DND-41 (cell line): ENCODE measurements at regions not wholly inside any gene's neighbourhood (a gene's known extent, or its start where the extent isn't known, plus 50 kb on each side); places are given as distances from the start of the nearest gene placed in this dataset.

Source experiments
- ATAC-seq: fragments of 200-7000 bp; cut with Tn5 transposase; 3 replicates; pipeline ENCODE4 v1.9.1; 2021; ENCODE audit warnings: low read depth; ENCODE audit not compliant: insufficient read depth
- DNase-seq: peaks from one replicate; pipeline ENCODE4 v3.0.0-alpha.2; 2020
- H2AFZ ChIP-seq: 2 replicates; pipeline ENCODE4 v1.6.0; 2012; ENCODE audit warnings: low read depth, low read length
- H3K27ac ChIP-seq: 2 replicates; pipeline ENCODE4 v1.5.1; 2012; ENCODE audit warnings: low read length, inconsistent platforms
- H3K27me3 ChIP-seq: fragments of 200-600 bp; sonication (generic); 2 replicates; pipeline ENCODE4 v1.6.0; 2012; ENCODE audit warnings: low read length, mild to moderate bottlenecking, inconsistent platforms; ENCODE audit not compliant: insufficient read depth, poor library complexity
- H3K36me3 ChIP-seq: 2 replicates; pipeline ENCODE4 v1.5.1; 2012; ENCODE audit warnings: low read length, inconsistent platforms; ENCODE audit not compliant: insufficient read depth
- H3K4me1 ChIP-seq: 2 replicates; pipeline ENCODE4 v1.5.1; 2012; ENCODE audit warnings: mild to moderate bottlenecking, low read length; ENCODE audit not compliant: insufficient read depth
- H3K4me2 ChIP-seq: 2 replicates; pipeline ENCODE4 v1.6.0; 2012; ENCODE audit warnings: mild to moderate bottlenecking, moderate library complexity, low read length, inconsistent platforms; ENCODE audit not compliant: insufficient read depth
- H3K4me3 ChIP-seq, 2 experiments: fragments of 200-600 bp in 1 of 2; shearing (Covaris generic) in 1 of 2; 2 replicates each; pipeline ENCODE4 v1.5.1; 2012 to 2016; ENCODE audit warnings: inconsistent platforms in 2 of 2, low read length in 2 of 2, mild to moderate bottlenecking in 2 of 2, low read depth in 1 of 2, moderate library complexity in 1 of 2
- H3K79me2 ChIP-seq: 2 replicates; pipeline ENCODE4 v1.6.0; 2012; ENCODE audit warnings: low read length, inconsistent platforms; ENCODE audit not compliant: insufficient read depth
- H3K9ac ChIP-seq: 2 replicates; pipeline ENCODE4 v1.6.0; 2012; ENCODE audit warnings: low read depth, mild to moderate bottlenecking, inconsistent platforms, low read length, moderate library complexity
- H3K9me3 ChIP-seq: 2 replicates; pipeline ENCODE4 v1.5.1; 2012; ENCODE audit warnings: low read length, moderate library complexity, mild to moderate bottlenecking, inconsistent platforms; ENCODE audit not compliant: insufficient read depth, severe bottlenecking
- H4K20me1 ChIP-seq: 2 replicates; pipeline ENCODE4 v1.6.0; 2012; ENCODE audit warnings: low read length; ENCODE audit not compliant: insufficient read depth
- EZH2 ChIP-seq: IDR thresholded peaks from 3 replicates; pipeline ENCODE4 v1.6.1; 2012; ENCODE audit warnings: borderline replicate concordance, low read depth, mild to moderate bottlenecking, moderate library complexity, low read length, inconsistent platforms; ENCODE audit not compliant: severe bottlenecking
- TF ChIP-seq, protein P1 (sequence below): IDR thresholded peaks from 2 replicates; pipeline ENCODE4 v1.5.1; 2012; ENCODE audit warnings: borderline replicate concordance, low read length, moderate library complexity, mild to moderate bottlenecking; ENCODE audit not compliant: poor library complexity, severe bottlenecking; ENCODE audit errors: extremely low read depth

GRCh38 chr1:177567393-177567792 lies 396.6 kb downstream of the BRINP2 start:
- no peak for DNase-seq
- Histone ChIP-seq H3K4me3 (no peak overlapping the region), H4K20me1 (no peaks in the 10 kb centered on the region), H3K36me3 (no peaks in the 10 kb centered on the region), H3K4me2 (no peak overlapping the region), H3K27ac (no peak overlapping the region), H3K79me2 (no peaks in the 10 kb centered on the region), H2AFZ (no peak overlapping the region), H3K9ac (no peak overlapping the region), H3K27me3 (no peaks in the 10 kb centered on the region), H3K9me3 (no peaks in the 10 kb centered on the region), H3K4me1 (no peaks in the 10 kb centered on the region)
- no peak for TF ChIP-seq EZH2
- TF ChIP-seq, protein P1, sequence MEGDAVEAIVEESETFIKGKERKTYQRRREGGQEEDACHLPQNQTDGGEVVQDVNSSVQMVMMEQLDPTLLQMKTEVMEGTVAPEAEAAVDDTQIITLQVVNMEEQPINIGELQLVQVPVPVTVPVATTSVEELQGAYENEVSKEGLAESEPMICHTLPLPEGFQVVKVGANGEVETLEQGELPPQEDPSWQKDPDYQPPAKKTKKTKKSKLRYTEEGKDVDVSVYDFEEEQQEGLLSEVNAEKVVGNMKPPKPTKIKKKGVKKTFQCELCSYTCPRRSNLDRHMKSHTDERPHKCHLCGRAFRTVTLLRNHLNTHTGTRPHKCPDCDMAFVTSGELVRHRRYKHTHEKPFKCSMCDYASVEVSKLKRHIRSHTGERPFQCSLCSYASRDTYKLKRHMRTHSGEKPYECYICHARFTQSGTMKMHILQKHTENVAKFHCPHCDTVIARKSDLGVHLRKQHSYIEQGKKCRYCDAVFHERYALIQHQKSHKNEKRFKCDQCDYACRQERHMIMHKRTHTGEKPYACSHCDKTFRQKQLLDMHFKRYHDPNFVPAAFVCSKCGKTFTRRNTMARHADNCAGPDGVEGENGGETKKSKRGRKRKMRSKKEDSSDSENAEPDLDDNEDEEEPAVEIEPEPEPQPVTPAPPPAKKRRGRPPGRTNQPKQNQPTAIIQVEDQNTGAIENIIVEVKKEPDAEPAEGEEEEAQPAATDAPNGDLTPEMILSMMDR = no peak
- ATAC-seq = no peak

DNA sequence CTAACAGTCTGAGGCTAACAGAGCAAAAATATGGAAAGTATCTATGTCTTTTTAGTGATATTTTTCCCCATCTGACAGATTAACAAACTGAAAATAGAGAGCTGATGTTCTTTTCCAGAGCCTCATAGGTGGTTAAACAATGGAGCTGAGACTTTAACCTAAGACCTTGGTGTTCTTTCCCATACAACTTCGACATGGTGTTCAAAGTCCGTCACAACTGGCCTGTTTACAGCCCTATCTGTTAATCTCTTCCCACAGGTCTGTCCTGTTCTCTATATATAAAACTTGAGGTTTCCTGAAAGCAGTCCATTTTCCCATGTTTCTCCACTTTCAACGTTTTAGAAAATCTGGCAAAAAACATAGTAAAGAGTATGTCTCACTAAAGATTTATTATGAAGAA lies 395.7 kb downstream of the BRINP2 start:
- H3K4me3 ChIP-seq = no peak overlapping the region
- no peaks in the 10 kb centered on the region for H3K27me3 ChIP-seq
- H3K9me3 ChIP-seq = no peaks in the 10 kb centered on the region
- H3K27ac ChIP-seq = no peak overlapping the region
- TF ChIP-seq, protein P1 = no peak
- TF ChIP-seq EZH2 = no peak
- H3K9ac ChIP-seq = no peak overlapping the region
- no peak overlapping the region for H2AFZ ChIP-seq
- no peak for ATAC-seq
- no peaks in the 10 kb centered on the region for H3K4me1 ChIP-seq
- no peak for DNase-seq
- no peaks in the 10 kb centered on the region for H3K36me3 ChIP-seq
- H4K20me1 ChIP-seq = no peaks in the 10 kb centered on the region
- H3K79me2 ChIP-seq = no peaks in the 10 kb centered on the region
- no peak overlapping the region for H3K4me2 ChIP-seq

DNA sequence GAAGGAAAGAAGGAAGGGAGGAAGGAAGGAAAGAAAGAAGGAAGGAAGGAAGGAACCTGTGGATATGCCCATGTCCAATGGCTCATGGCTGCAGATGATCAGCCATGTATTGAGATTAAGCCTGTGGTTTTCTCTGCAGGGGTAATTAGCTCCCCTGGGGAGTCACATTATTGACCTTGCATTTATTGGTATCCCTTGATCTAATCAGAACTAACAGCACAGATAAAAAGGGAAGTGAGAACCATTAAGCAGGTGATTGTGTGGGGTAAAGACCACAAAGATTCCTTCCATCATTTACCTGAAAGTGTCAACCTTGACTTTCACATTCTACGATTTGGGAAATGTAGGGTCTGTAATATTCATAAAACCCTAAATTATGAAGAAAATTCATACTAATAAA lies 390.7 kb downstream of the BRINP2 start:
- Histone ChIP-seq H3K4me1 (no peaks in the 10 kb centered on the region), H3K27me3 (no peaks in the 10 kb centered on the region), H3K4me2 (no peak overlapping the region), H3K79me2 (no peaks in the 10 kb centered on the region), H3K4me3 (no peak overlapping the region), H3K9me3 (peaks cover under 1% of the 10 kb centered on the region), H3K27ac (no peak overlapping the region), H2AFZ (no peak overlapping the region), H3K36me3 (no peaks in the 10 kb centered on the region), H3K9ac (no peak overlapping the region), H4K20me1 (no peaks in the 10 kb centered on the region)
- TF ChIP-seq, protein P1 = no peak
- DNase-seq = no peak
- ATAC-seq = no peak

GRCh38 chr1:177558372-177558771 lies 387.6 kb downstream of the BRINP2 start:
- ATAC-seq = no peak
- Histone ChIP-seq H2AFZ (no peak overlapping the region), H3K27me3 (no peaks in the 10 kb centered on the region), H3K27ac (no peak overlapping the region), H3K4me3 (no peak overlapping the region), H3K9ac (no peak overlapping the region), H4K20me1 (no peaks in the 10 kb centered on the region), H3K4me2 (no peak overlapping the region), H3K36me3 (no peaks in the 10 kb centered on the region), H3K4me1 (no peaks in the 10 kb centered on the region), H3K79me2 (no peaks in the 10 kb centered on the region), H3K9me3 (peaks cover 4% of the 10 kb centered on the region)
- no peak for DNase-seq
- TF ChIP-seq EZH2 = no peak
- TF ChIP-seq, protein P1 = no peak
